IMR-90 (cell line): ENCODE measurements at regions not wholly inside any gene's neighbourhood (a gene's known extent, or its start where the extent isn't known, plus 50 kb on each side); places are given as distances from the start of the nearest gene placed in this dataset.

ENCODE experiments used
- ATAC-seq: fragments of 200-7000 bp; cut with Tn5 transposase; 2 replicates; pipeline ENCODE4 v1.9.1; 2020; ENCODE audit warnings: low read depth, mild to moderate bottlenecking, moderate library complexity
- BruUV-seq: library from RNA; stranded (reverse); fragments of 400-500 nt; replicated peaks from 2 replicates; lab custom pipeline; 2021; lab: Mats Ljungman, UMichigan
- CTCF ChIA-PET: fragments of 300-600 bp; formaldehyde crosslinking; extraction: SDS; loops from one replicate; lab custom pipeline; 2021; ENCODE audit warnings: antibody characterized with exemption; lab: Yijun Ruan, JAX
- POLR2A ChIA-PET: fragments of 300-600 bp; sonication (Branson Sonifier 250); formaldehyde crosslinking; loops from one replicate; lab custom pipeline; 2022; ENCODE audit warnings: antibody characterized with exemption; ENCODE audit not compliant: unreplicated experiment; lab: Charles Lee
- DNase-seq: peaks from one replicate; pipeline ENCODE4 v3.0.0; 2013
- H2AFZ ChIP-seq: replicated peaks from 2 replicates; pipeline ENCODE3; 2013; ENCODE audit warnings: low read length, mild to moderate bottlenecking; ENCODE audit not compliant: poor library complexity
- H2AK5ac ChIP-seq: 2 replicates; pipeline ENCODE4 v1.6.1; 2013; ENCODE audit warnings: low read depth, low read length, inconsistent platforms
- H2AK9ac ChIP-seq: replicated peaks from 2 replicates; pipeline ENCODE3; 2013; ENCODE audit warnings: mild to moderate bottlenecking, low read depth, low read length, moderate library complexity; ENCODE audit not compliant: poor library complexity
- H2BK120ac ChIP-seq: 2 replicates; pipeline ENCODE4 v1.6.1; 2013; ENCODE audit warnings: low read depth, low read length, inconsistent platforms
- H2BK15ac ChIP-seq: 3 replicates; pipeline ENCODE4 v1.6.1; 2013; ENCODE audit warnings: low read depth, low read length, inconsistent platforms
- H2BK20ac ChIP-seq: 2 replicates; pipeline ENCODE4 v1.6.1; 2013; ENCODE audit warnings: low read depth, mild to moderate bottlenecking, inconsistent platforms, low read length, moderate library complexity
- H2BK5ac ChIP-seq: 2 replicates; pipeline ENCODE4 v1.6.1; 2013; ENCODE audit warnings: mild to moderate bottlenecking, low read depth, low read length, inconsistent platforms; ENCODE audit not compliant: poor library complexity, severe bottlenecking
- H3K14ac ChIP-seq: replicated peaks from 2 replicates; pipeline ENCODE4 v1.6.1; 2013; ENCODE audit warnings: low read depth, low read length, inconsistent platforms
- H3K18ac ChIP-seq: 2 replicates; pipeline ENCODE4 v1.6.1; 2013; ENCODE audit warnings: low read depth, low read length, control low read depth
- H3K23ac ChIP-seq: 2 replicates; pipeline ENCODE4 v1.6.1; 2013; ENCODE audit warnings: low read depth, low read length, inconsistent platforms
- H3K27ac ChIP-seq: 2 replicates; pipeline ENCODE4 v1.5.1; 2013; ENCODE audit warnings: mild to moderate bottlenecking, control low read depth, low read length; ENCODE audit not compliant: insufficient read depth
- H3K27me3 ChIP-seq: 2 replicates; pipeline ENCODE4 v1.6.1; 2013; ENCODE audit warnings: low read length; ENCODE audit not compliant: control insufficient read depth, insufficient read depth
- H3K36me3 ChIP-seq: 2 replicates; pipeline ENCODE4 v1.6.1; 2013; ENCODE audit warnings: low read length, mixed read lengths; ENCODE audit not compliant: control insufficient read depth, insufficient read depth
- H3K4ac ChIP-seq: 2 replicates; pipeline ENCODE4 v1.6.1; 2013; ENCODE audit warnings: low read depth, low read length, inconsistent platforms
- H3K4me1 ChIP-seq: 2 replicates; pipeline ENCODE4 v1.6.1; 2013; ENCODE audit warnings: low read length, mixed read lengths; ENCODE audit not compliant: control insufficient read depth, insufficient read depth
- H3K4me2 ChIP-seq: 2 replicates; pipeline ENCODE4 v1.6.1; 2013; ENCODE audit warnings: low read depth, mild to moderate bottlenecking, control low read depth, low read length, moderate library complexity
- H3K4me3 ChIP-seq: 2 replicates; pipeline ENCODE4 v1.5.1; 2013; ENCODE audit warnings: low read depth, mild to moderate bottlenecking, control low read depth, low read length, moderate library complexity; ENCODE audit not compliant: insufficient read depth
- H3K56ac ChIP-seq: 2 replicates; pipeline ENCODE4 v1.6.1; 2013; ENCODE audit warnings: low read length, inconsistent platforms; ENCODE audit not compliant: insufficient read depth; ENCODE audit errors: extremely low read depth
- H3K79me1 ChIP-seq, 2 experiments: 2 replicates each; pipeline ENCODE4 v1.6.1; 2013; ENCODE audit warnings: low read length in 2 of 2, inconsistent platforms in 1 of 2, low read depth in 1 of 2
- H3K9ac ChIP-seq: 2 replicates; pipeline ENCODE4 v1.6.1; 2013; ENCODE audit warnings: low read depth, low read length, control low read depth
- H3K9me1 ChIP-seq: 2 replicates; pipeline ENCODE4 v1.6.1; 2013; ENCODE audit warnings: low read length, inconsistent platforms; ENCODE audit not compliant: insufficient read depth
- H3K9me3 ChIP-seq: 2 replicates; pipeline ENCODE4 v1.6.1; 2013; ENCODE audit warnings: low read length; ENCODE audit not compliant: control insufficient read depth, insufficient read depth
- H4K20me1 ChIP-seq: 2 replicates; pipeline ENCODE4 v1.6.1; 2013; ENCODE audit warnings: low read length, inconsistent platforms; ENCODE audit not compliant: insufficient read depth
- H4K5ac ChIP-seq: 2 replicates; pipeline ENCODE4 v1.6.1; 2013; ENCODE audit warnings: mild to moderate bottlenecking, low read depth, low read length, control low read depth
- H4K8ac ChIP-seq, 2 experiments: 2 replicates each; pipeline ENCODE4 v1.6.1; 2013; ENCODE audit warnings: low read depth in 2 of 2, low read length in 2 of 2, control low read depth in 1 of 2, inconsistent platforms in 1 of 2
- H4K91ac ChIP-seq: 2 replicates; pipeline ENCODE4 v1.6.1; 2013; ENCODE audit warnings: low read depth, low read length, inconsistent platforms; ENCODE audit not compliant: insufficient read depth
- CEBPB ChIP-seq: IDR thresholded peaks from 2 replicates; pipeline ENCODE4 v1.6.1; 2012; ENCODE audit warnings: low read depth, low read length, improper control_type of control experiment
- CHD1 ChIP-seq: IDR thresholded peaks from 2 replicates; pipeline ENCODE4 v1.6.1; 2012; ENCODE audit warnings: low read depth, low read length, improper control_type of control experiment
- CTCF ChIP-seq: conservative IDR thresholded peaks from 2 replicates; pipeline ENCODE4 v1.5.1; 2012; ENCODE audit warnings: mild to moderate bottlenecking, low read depth, low read length, improper control_type of control experiment
- FOS ChIP-seq: fragments of 150-350 bp; IDR thresholded peaks from 2 replicates; pipeline ENCODE4 v1.6.1; 2016; ENCODE audit warnings: low read depth, low read length
- MAFK ChIP-seq: IDR thresholded peaks from 2 replicates; pipeline ENCODE4 v1.6.1; 2012; ENCODE audit warnings: low read depth, low read length, improper control_type of control experiment
- MAZ ChIP-seq: IDR thresholded peaks from 2 replicates; pipeline ENCODE4 v1.6.1; 2012; ENCODE audit warnings: low read depth, mild to moderate bottlenecking, low read length, improper control_type of control experiment, moderate library complexity, borderline replicate concordance
- NFE2L2 ChIP-seq: fragments of 150-350 bp; IDR thresholded peaks from 2 replicates; pipeline ENCODE4 v1.6.1; 2016; ENCODE audit warnings: low read depth, mild to moderate bottlenecking, low read length
- POLR2A ChIP-seq: IDR thresholded peaks from 2 replicates; pipeline ENCODE4 v1.6.1; 2012; ENCODE audit warnings: mild to moderate bottlenecking, low read depth, low read length
- RAD21 ChIP-seq: IDR thresholded peaks from 2 replicates; pipeline ENCODE4 v1.6.1; 2012; ENCODE audit warnings: low read length, improper control_type of control experiment
- RCOR1 ChIP-seq: IDR thresholded peaks from 2 replicates; pipeline ENCODE4 v1.6.1; 2012; ENCODE audit warnings: mild to moderate bottlenecking, low read length, improper control_type of control experiment; ENCODE audit not compliant: insufficient replicate concordance
- RFX5 ChIP-seq: IDR thresholded peaks from 2 replicates; pipeline ENCODE4 v1.8.0; 2012; ENCODE audit warnings: low read depth, mild to moderate bottlenecking, low read length, moderate library complexity
- WGBS, 2 experiments: methylation state at CpG; one replicate each; pipeline versions ENCODE4 v1.1.5 to v1.1.7; 2013; ENCODE audit warnings: missing lambda C conversion rate in 2 of 2; ENCODE audit not compliant: insufficient read length in 1 of 2; ENCODE audit errors: extremely low coverage in 2 of 2; 5-methylcytosine and 5-hydroxymethylcytosine counted together
- dilution Hi-C: fragments of 300-500 bp; cut with HindIII; formaldehyde crosslinking; loops from one replicate; pipeline ENCODE4 v1.14.3; 2018; ENCODE audit warnings: low sequenced_read_pairs; ENCODE audit not compliant: unreplicated experiment
- in situ Hi-C: fragments of 300-500 bp; cut with MboI; formaldehyde crosslinking; loops from 3 replicates; pipeline ENCODE4 v1.14.3; 2019; ENCODE audit warnings: low sequenced_read_pairs, inconsistent platforms, mixed read lengths
- intact Hi-C: fragments of 100-400 bp; cut with micrococcal nuclease; formaldehyde crosslinking; loops from 2 replicates; pipeline ENCODE4 v1.10.0; 2022
- TF ChIP-seq, protein P1 (sequence below): fragments of 150-350 bp; IDR thresholded peaks from 2 replicates; pipeline ENCODE4 v1.6.1; 2016; ENCODE audit warnings: low read depth, mild to moderate bottlenecking, low read length, moderate library complexity, borderline replicate concordance

- Histone ChIP-seq H3K36me3 (no peaks in the 10 kb centered on the region), H2BK5ac (no peak overlapping the region), H3K27ac (no peak overlapping the region), H3K9me1 (no peaks in the 10 kb centered on the region), H3K79me1 (no peaks in the 10 kb centered on the region), H4K20me1 (no peaks in the 10 kb centered on the region), H3K9ac (no peak overlapping the region), H2AK9ac (no peak overlapping the region), H2BK15ac (no peak overlapping the region), H4K5ac (no peak overlapping the region), H2BK20ac (no peak overlapping the region), H3K23ac (no peak overlapping the region), H3K4me3 (no peak overlapping the region), H4K8ac (no peak overlapping the region), H3K56ac (no peak overlapping the region), H4K91ac (no peak overlapping the region), H3K27me3 (no peaks in the 10 kb centered on the region), H3K14ac (no peak overlapping the region), H2AK5ac (no peak overlapping the region), H3K18ac (no peak overlapping the region), H3K9me3 (no peaks in the 10 kb centered on the region; the same call in 1 of the 2 replicates), H3K4me2 (no peak overlapping the region), H2BK120ac (no peak overlapping the region), H3K4me1 (peaks cover 2% of the 10 kb centered on the region; the same call in 1 of the 2 replicates), H2AFZ (no peak overlapping the region), H3K4ac (no peak overlapping the region)
- TF ChIP-seq MAZ: no peak
- TF ChIP-seq CHD1: no peak
- TF ChIP-seq POLR2A: no peak
- TF ChIP-seq RAD21: no peak
- no peak for TF ChIP-seq NFE2L2
- no peak for TF ChIP-seq FOS
- TF ChIP-seq RFX5: no peak
- TF ChIP-seq RCOR1: no peak
- TF ChIP-seq, protein P1, sequence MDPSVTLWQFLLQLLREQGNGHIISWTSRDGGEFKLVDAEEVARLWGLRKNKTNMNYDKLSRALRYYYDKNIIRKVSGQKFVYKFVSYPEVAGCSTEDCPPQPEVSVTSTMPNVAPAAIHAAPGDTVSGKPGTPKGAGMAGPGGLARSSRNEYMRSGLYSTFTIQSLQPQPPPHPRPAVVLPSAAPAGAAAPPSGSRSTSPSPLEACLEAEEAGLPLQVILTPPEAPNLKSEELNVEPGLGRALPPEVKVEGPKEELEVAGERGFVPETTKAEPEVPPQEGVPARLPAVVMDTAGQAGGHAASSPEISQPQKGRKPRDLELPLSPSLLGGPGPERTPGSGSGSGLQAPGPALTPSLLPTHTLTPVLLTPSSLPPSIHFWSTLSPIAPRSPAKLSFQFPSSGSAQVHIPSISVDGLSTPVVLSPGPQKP: no peak
- no peak for TF ChIP-seq MAFK
- no peak for TF ChIP-seq CTCF
- TF ChIP-seq CEBPB: no peak
- WGBS, 2 experiments: no CpG with 5 or more reads among the region's 3 CpGs
- DNase-seq (no peak), ATAC-seq (no peak)
- intact Hi-C loops (no loop called here), dilution Hi-C loops (no loop called here), in situ Hi-C loops (no loop called here)
- ChIA-PET POLR2A (no interaction called here), CTCF (no interaction called here)
- no TSS peak for BruUV-seq
These were observed 231.9 kb upstream of the BOD1L1 start for GRCh38 chr4:13859423-13859822.
